CD14-positive monocyte (primary cell): ENCODE measurements at regions not wholly inside any gene's neighbourhood (a gene's known extent, or its start where the extent isn't known, plus 50 kb on each side); places are given as distances from the start of the nearest gene placed in this dataset.

Experiments
- DNase-seq, 3 donors: peaks; one replicate each; pipeline ENCODE4 v3.0.0-alpha.2; 2011 to 2022
- H2AFZ ChIP-seq: 2 replicates; pipeline ENCODE4 v1.6.0; 2012; ENCODE audit warnings: mild to moderate bottlenecking, low read depth, low read length, inconsistent platforms; ENCODE audit not compliant: insufficient read depth, poor library complexity, severe bottlenecking
- H3K27ac ChIP-seq, 2 donors: 1 replicate in 1 of 2; 2 replicates in 1 of 2; pipeline ENCODE4 v1.5.1; 2012 to 2013; ENCODE audit warnings: low read length in 2 of 2, control low read depth in 1 of 2, inconsistent platforms in 1 of 2, low read depth in 1 of 2, mild to moderate bottlenecking in 1 of 2
- H3K27me3 ChIP-seq, 2 donors: one replicate each; pipeline versions ENCODE4 v1.6.0 to v1.6.1; 2011 to 2013; ENCODE audit warnings: low read length in 2 of 2; ENCODE audit not compliant: control insufficient read depth in 2 of 2, insufficient read depth in 2 of 2
- H3K36me3 ChIP-seq, 2 donors: replicated peaks in 1 of 2; 1 replicate in 1 of 2; 2 replicates in 1 of 2; pipeline versions ENCODE4 v1.5.1 to v1.6.1; 2012 to 2013; ENCODE audit warnings: low read length in 2 of 2, control low read depth in 1 of 2, inconsistent platforms in 1 of 2, mild to moderate bottlenecking in 1 of 2; ENCODE audit not compliant: insufficient read depth in 2 of 2, control insufficient read depth in 1 of 2
- H3K4me1 ChIP-seq, 2 donors: 1 replicate in 1 of 2; 2 replicates in 1 of 2; pipeline versions ENCODE4 v1.5.1 to v1.6.1; 2012 to 2013; ENCODE audit warnings: low read length in 2 of 2, control low read depth in 1 of 2, inconsistent platforms in 1 of 2, mild to moderate bottlenecking in 1 of 2, moderate library complexity in 1 of 2; ENCODE audit not compliant: insufficient read depth in 2 of 2, control insufficient read depth in 1 of 2
- H3K4me2 ChIP-seq: replicated peaks from 2 replicates; pipeline ENCODE3; 2012; ENCODE audit warnings: low read length, moderate library complexity, mild to moderate bottlenecking; ENCODE audit not compliant: poor library complexity, severe bottlenecking; ENCODE audit errors: extremely low read depth
- H3K4me3 ChIP-seq, 3 experiments: fragments of 200-600 bp in 1 of 3; sonication (generic) in 1 of 3; replicated peaks in 1 of 3; 1 replicate in 2 of 3; 2 replicates in 1 of 3; pipeline ENCODE4 v1.5.1; 2011 to 2013; ENCODE audit warnings: low read length in 3 of 3, mild to moderate bottlenecking in 3 of 3, control low read depth in 2 of 3, low read depth in 2 of 3, inconsistent platforms in 1 of 3, moderate library complexity in 1 of 3
- H3K79me2 ChIP-seq: 2 replicates; pipeline ENCODE4 v1.6.0; 2012; ENCODE audit warnings: mild to moderate bottlenecking, control low read depth, inconsistent platforms, low read length, moderate library complexity; ENCODE audit not compliant: insufficient read depth
- H3K9ac ChIP-seq: 2 replicates; pipeline ENCODE4 v1.6.0; 2017; ENCODE audit warnings: low read length, mild to moderate bottlenecking; ENCODE audit not compliant: insufficient read depth, poor library complexity, severe bottlenecking
- H3K9me3 ChIP-seq, 2 donors: replicated peaks in 1 of 2; 1 replicate in 1 of 2; 2 replicates in 1 of 2; pipeline versions ENCODE4 v1.5.1 to v1.6.1; 2012 to 2013; ENCODE audit warnings: low read length in 2 of 2, control low read depth in 1 of 2; ENCODE audit not compliant: control insufficient read depth in 1 of 2, insufficient read depth in 1 of 2
- H4K20me1 ChIP-seq: 2 replicates; pipeline ENCODE4 v1.6.0; 2012; ENCODE audit warnings: mild to moderate bottlenecking, low read length, control low read depth, moderate library complexity; ENCODE audit not compliant: insufficient read depth
- H3K27ac Mint-ChIP-seq, 7 donors: one replicate each; pipeline ENCODE4 v1.8.0; 2020; ENCODE audit warnings: mild to moderate bottlenecking in 7 of 7, mixed read lengths in 7 of 7, moderate library complexity in 6 of 7, inconsistent platforms in 2 of 7
- H3K27me3 Mint-ChIP-seq, 3 donors: one replicate each; pipeline ENCODE4 v1.8.0; 2021 to 2022; ENCODE audit warnings: low read depth in 3 of 3, mild to moderate bottlenecking in 3 of 3, mixed read lengths in 3 of 3, moderate library complexity in 3 of 3, inconsistent platforms in 1 of 3
- H3K36me3 Mint-ChIP-seq, 2 donors: one replicate each; pipeline ENCODE4 v1.8.0; 2020; ENCODE audit warnings: mixed read lengths in 2 of 2, inconsistent platforms in 1 of 2, mild to moderate bottlenecking in 1 of 2
- H3K4me1 Mint-ChIP-seq: one replicate; pipeline ENCODE4 v1.8.0; 2020; ENCODE audit warnings: mild to moderate bottlenecking, mixed read lengths
- H3K4me3 Mint-ChIP-seq, 2 donors: one replicate each; pipeline ENCODE4 v1.8.0; 2020; ENCODE audit warnings: mild to moderate bottlenecking in 2 of 2, mixed read lengths in 2 of 2, moderate library complexity in 1 of 2
- H3K9me3 Mint-ChIP-seq, 7 donors: one replicate each; pipeline ENCODE4 v1.8.0; 2020 to 2022; ENCODE audit warnings: mixed read lengths in 7 of 7, mild to moderate bottlenecking in 6 of 7, moderate library complexity in 6 of 7, inconsistent platforms in 2 of 7
- WGBS: methylation state at CpG from one replicate; pipeline ENCODE4 v1.1.5; 2013; ENCODE audit warnings: missing lambda C conversion rate; ENCODE audit not compliant: insufficient coverage; 5-methylcytosine and 5-hydroxymethylcytosine counted together
- intact Hi-C, 2 donors: fragments of 100-400 bp; cut with micrococcal nuclease; formaldehyde crosslinking; loops; one replicate each; pipeline versions ENCODE4 v1.15.0 to v1.15.1; 2023
- TF ChIP-seq, protein P1 (sequence below): fragments of 200-600 bp; IDR thresholded peaks from one replicate; pipeline ENCODE4 v1.8.0; 2022; ENCODE audit warnings: antibody characterized with exemption, mild to moderate bottlenecking

GRCh38 chr19:32164384-32164992 lies 180.9 kb upstream of the ZNF507 start:
- no peak overlapping the region for H3K4me3 ChIP-seq
- no peak overlapping the region for H2AFZ ChIP-seq
- intact Hi-C loops, result no loop called here
- Mint-ChIP-seq H3K27ac (no peak overlapping the region), H3K9me3 (peaks cover 0 to 2% (median 1%) of the 10 kb centered on the region in 7 donors), H3K27me3 (peaks cover 4 to 6% (median 4%) of the 10 kb centered on the region in 3 donors), H3K4me3 (no peak overlapping the region), H3K4me1 (no peaks in the 10 kb centered on the region), H3K36me3 (no peaks in the 10 kb centered on the region)
- TF ChIP-seq, protein P1, sequence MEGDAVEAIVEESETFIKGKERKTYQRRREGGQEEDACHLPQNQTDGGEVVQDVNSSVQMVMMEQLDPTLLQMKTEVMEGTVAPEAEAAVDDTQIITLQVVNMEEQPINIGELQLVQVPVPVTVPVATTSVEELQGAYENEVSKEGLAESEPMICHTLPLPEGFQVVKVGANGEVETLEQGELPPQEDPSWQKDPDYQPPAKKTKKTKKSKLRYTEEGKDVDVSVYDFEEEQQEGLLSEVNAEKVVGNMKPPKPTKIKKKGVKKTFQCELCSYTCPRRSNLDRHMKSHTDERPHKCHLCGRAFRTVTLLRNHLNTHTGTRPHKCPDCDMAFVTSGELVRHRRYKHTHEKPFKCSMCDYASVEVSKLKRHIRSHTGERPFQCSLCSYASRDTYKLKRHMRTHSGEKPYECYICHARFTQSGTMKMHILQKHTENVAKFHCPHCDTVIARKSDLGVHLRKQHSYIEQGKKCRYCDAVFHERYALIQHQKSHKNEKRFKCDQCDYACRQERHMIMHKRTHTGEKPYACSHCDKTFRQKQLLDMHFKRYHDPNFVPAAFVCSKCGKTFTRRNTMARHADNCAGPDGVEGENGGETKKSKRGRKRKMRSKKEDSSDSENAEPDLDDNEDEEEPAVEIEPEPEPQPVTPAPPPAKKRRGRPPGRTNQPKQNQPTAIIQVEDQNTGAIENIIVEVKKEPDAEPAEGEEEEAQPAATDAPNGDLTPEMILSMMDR, result no peak
- H3K9me3 ChIP-seq, result no peaks in the 10 kb centered on the region
- H3K27ac ChIP-seq, result no peak overlapping the region
- DNase-seq, result no peak
- 83% methylated on average over 2 of the region's 3 CpGs for WGBS
- no peaks in the 10 kb centered on the region for H4K20me1 ChIP-seq
- H3K4me2 ChIP-seq, result no peak overlapping the region
- H3K36me3 ChIP-seq, result no peaks in the 10 kb centered on the region
- no peaks in the 10 kb centered on the region for H3K79me2 ChIP-seq
- no peaks in the 10 kb centered on the region for H3K4me1 ChIP-seq
- H3K27me3 ChIP-seq, result no peaks in the 10 kb centered on the region
- H3K9ac ChIP-seq, result no peak overlapping the region

GRCh38 chr19:32165141-32165540 lies 180.3 kb upstream of the ZNF507 start:
- Mint-ChIP-seq H3K9me3 (peaks cover 0 to 1% (median 0%) of the 10 kb centered on the region in 7 donors), H3K36me3 (no peaks in the 10 kb centered on the region), H3K27me3 (peaks cover 4 to 6% (median 4%) of the 10 kb centered on the region in 3 donors), H3K27ac (no peak overlapping the region), H3K4me1 (no peaks in the 10 kb centered on the region), H3K4me3 (no peak overlapping the region)
- H3K4me2 ChIP-seq, result no peak overlapping the region
- TF ChIP-seq, protein P1, result no peak
- H3K4me1 ChIP-seq, result no peaks in the 10 kb centered on the region
- H3K9me3 ChIP-seq, result no peaks in the 10 kb centered on the region
- intact Hi-C loops, result no loop called here
- H3K27me3 ChIP-seq, result no peaks in the 10 kb centered on the region
- H4K20me1 ChIP-seq, result no peaks in the 10 kb centered on the region
- WGBS, result 89% methylated on average over 8 of the region's 11 CpGs
- no peak overlapping the region for H3K27ac ChIP-seq
- H3K9ac ChIP-seq, result no peak overlapping the region
- H3K36me3 ChIP-seq, result no peaks in the 10 kb centered on the region
- H3K4me3 ChIP-seq, result no peak overlapping the region
- no peak for DNase-seq
- H3K79me2 ChIP-seq, result no peaks in the 10 kb centered on the region
- H2AFZ ChIP-seq, result no peak overlapping the region
